ENCODE measurements at regions not wholly inside any gene's neighbourhood (a gene's known extent, or its start where the extent isn't known, plus 50 kb on each side); places are given as distances from the start of the nearest gene placed in this dataset.

- WGBS, 2 donors: 64 to 67% methylated on average over 11 of the region's 11 CpGs
- Histone ChIP-seq H3K27me3 (peaks cover 0 to 26% (median 15%) of the 10 kb centered on the region in 7 donors), H3K36me3 (no peaks in the 10 kb centered on the region), H3K4me3 (no peak overlapping the region), H3K27ac (no peak overlapping the region), H3K4me1 (no peaks in the 10 kb centered on the region), H3K9me3 (no peaks in the 10 kb centered on the region)
- intact Hi-C loops (cut with DNase I): loop anchor here in 1 of 10 donors (2.0 kb wide), 1 partner anchor 56 kb away; no protein-coding TSS in a partner anchor
- ATAC-seq: no peak
- no peak for DNase-seq
- TF ChIP-seq CTCF (IDR thresholded peaks at IDR 0.05): no peak
Measured at GRCh38 chr12:131536337-131536736, 174.6 kb upstream of the SFSWAP start.

- DNase-seq (no peak), ATAC-seq (no peak)
- Histone ChIP-seq H3K27ac (no peak overlapping the region), H3K9me3 (no peaks in the 10 kb centered on the region), H3K4me1 (no peaks in the 10 kb centered on the region), H3K4me3 (no peak overlapping the region), H3K27me3 (peaks cover 0 to 26% (median 12%) of the 10 kb centered on the region in 7 donors), H3K36me3 (no peaks in the 10 kb centered on the region)
- intact Hi-C loops (cut with DNase I): loop anchor here in 1 of 10 donors (2.0 kb wide), 1 partner anchor 56 kb away; no protein-coding TSS in a partner anchor
- TF ChIP-seq CTCF (IDR thresholded peaks at IDR 0.05): no peak
- 67 to 70% methylated on average over 13 of the region's 13 CpGs for WGBS, 2 donors
Measured at GRCh38 chr12:131536766-131537165, 174.1 kb upstream of the SFSWAP start.

- Histone ChIP-seq H3K36me3 (no peaks in the 10 kb centered on the region), H3K9me3 (no peaks in the 10 kb centered on the region), H3K27ac (no peak overlapping the region), H3K4me1 (no peaks in the 10 kb centered on the region), H3K27me3 (peaks cover 0 to 21% (median 7%) of the 10 kb centered on the region in 7 donors), H3K4me3 (no peak overlapping the region)
- no peak for TF ChIP-seq CTCF (IDR thresholded peaks at IDR 0.05)
- ATAC-seq (no peak), DNase-seq (no peak)
- intact Hi-C loops (cut with DNase I): loop anchor here in 1 of 10 donors (2.0 kb wide), 1 partner anchor 57 kb away; no protein-coding TSS in a partner anchor
- WGBS, 2 donors: 44 to 49% methylated on average over 11 of the region's 11 CpGs
Measured at GRCh38 chr12:131537267-131537958, 173.5 kb upstream of the SFSWAP start.

GRCh38 chr12:131539381-131539780, 171.5 kb upstream of the SFSWAP start:
- DNase-seq (no peak), ATAC-seq (no peak)
- H3K4me1 ChIP-seq: no peaks in the 10 kb centered on the region
- no peak overlapping the region for H3K4me3 ChIP-seq
- H3K27ac ChIP-seq: no peak overlapping the region
- intact Hi-C loops (cut with DNase I): no loop called here
- H3K27me3 ChIP-seq: peaks cover 0 to 20% (median 0%) of the 10 kb centered on the region in 7 donors
- 95 to 99% methylated on average over 2 of the region's 2 CpGs for WGBS, 2 donors
- H3K36me3 ChIP-seq: no peaks in the 10 kb centered on the region
- H3K9me3 ChIP-seq: no peaks in the 10 kb centered on the region
- no peak for TF ChIP-seq CTCF (IDR thresholded peaks at IDR 0.05)
